ENCODE measurements at regions not wholly inside any gene's neighbourhood (a gene's known extent, or its start where the extent isn't known, plus 50 kb on each side); places are given as distances from the start of the nearest gene placed in this dataset.

GRCh38 chr14:53304726-53305381 is 151.7 kb upstream of the DDHD1 start:
- H3K27ac ChIP-seq: no peak overlapping the region
- H3K9me3 ChIP-seq: no peaks in the 10 kb centered on the region
- DNase-seq: no peak
- no peak for TF ChIP-seq POLR2A (IDR thresholded peaks at IDR 0.05)
- TF ChIP-seq CTCF (IDR thresholded peaks at IDR 0.05): no peak
- no peak for TF ChIP-seq EP300 (IDR thresholded peaks at IDR 0.05)
- 7 to 35% (median 13%) methylated on average over 3 of the region's 3 CpGs for WGBS, 3 donors
- H3K4me1 ChIP-seq (ENCODE audit: insufficient read depth): peaks cover 15% of the 10 kb centered on the region
- H3K36me3 ChIP-seq: no peaks in the 10 kb centered on the region
- H3K27me3 ChIP-seq: no peaks in the 10 kb centered on the region
- intact Hi-C loops (cut with DNase I): loop anchor here in 1 of 4 donors (10.0 kb wide), 1 partner anchor 340 kb away; no protein-coding TSS in a partner anchor
- no peak overlapping the region for H3K4me3 ChIP-seq

GRCh38 chr14:53295985-53296582 is 143.0 kb upstream of the DDHD1 start:
- TF ChIP-seq EP300 (IDR thresholded peaks at IDR 0.05) (no peak), CTCF (IDR thresholded peaks at IDR 0.05) (peak; percentile 36 to 67 (median 65))

GRCh38 chr14:53295372-53295771 is 142.2 kb upstream of the DDHD1 start:
- H3K27me3 ChIP-seq: no peaks in the 10 kb centered on the region
- H3K27ac ChIP-seq: no peak overlapping the region
- intact Hi-C loops (cut with DNase I): no loop called here
- H3K4me1 ChIP-seq (ENCODE audit: insufficient read depth): no peaks in the 10 kb centered on the region
- no peak for DNase-seq
- TF ChIP-seq CTCF (IDR thresholded peaks at IDR 0.05): no peak
- TF ChIP-seq EP300 (IDR thresholded peaks at IDR 0.05): no peak
- no peak for TF ChIP-seq POLR2A (IDR thresholded peaks at IDR 0.05)
- WGBS, 3 donors: 52 to 66% (median 63%) methylated on average over 4 of the region's 4 CpGs
- no peaks in the 10 kb centered on the region for H3K9me3 ChIP-seq
- no peaks in the 10 kb centered on the region for H3K36me3 ChIP-seq
- no peak overlapping the region for H3K4me3 ChIP-seq

More at GRCh38 chr14:53295985-53296582, 143.0 kb upstream of the DDHD1 start:
- whole genome bisulfite sequencing, 3 donors: 55 to 57% (median 56%) methylated on average over 9 of the region's 9 CpGs
- Histone ChIP-seq H3K9me3 (no peaks in the 10 kb centered on the region), H3K36me3 (no peaks in the 10 kb centered on the region), H3K27ac (no peak overlapping the region), H3K27me3 (no peaks in the 10 kb centered on the region), H3K4me3 (no peak overlapping the region), H3K4me1 (ENCODE audit: insufficient read depth) (no peaks in the 10 kb centered on the region)
- DNase-seq: no peak
- intact Hi-C loops (cut with DNase I): no loop called here

- no peaks in the 10 kb centered on the region for H3K36me3 ChIP-seq
Observed at GRCh38 chr14:53286301-53286700, 133.2 kb upstream of the DDHD1 start.

More at GRCh38 chr14:53286301-53286700, 133.2 kb upstream of the DDHD1 start:
- DNase-seq: no peak
- Histone ChIP-seq H3K27ac (no peak overlapping the region), H3K4me3 (no peak overlapping the region), H3K4me1 (ENCODE audit: insufficient read depth) (no peaks in the 10 kb centered on the region), H3K27me3 (no peaks in the 10 kb centered on the region), H3K9me3 (no peaks in the 10 kb centered on the region)
- no peak for TF ChIP-seq EP300 (IDR thresholded peaks at IDR 0.05)
- no peak for TF ChIP-seq POLR2A (IDR thresholded peaks at IDR 0.05)
- TF ChIP-seq CTCF (IDR thresholded peaks at IDR 0.05): no peak
- intact Hi-C loops (cut with DNase I): no loop called here

Measured in ovary (tissue), 7 donors.